Thyroid gland (tissue), 4 donors: ENCODE measurements at regions not wholly inside any gene's neighbourhood (a gene's known extent, or its start where the extent isn't known, plus 50 kb on each side); places are given as distances from the start of the nearest gene placed in this dataset. TPM values are rescaled to one million over a fixed set of nuclear protein-coding genes. Genes with fewer than 3 reads are reported as not detected.

Source experiments
- DNase-seq, 2 donors: peaks; one replicate each; pipeline ENCODE4 v3.0.0-alpha.2; 2019
- H3K27ac ChIP-seq, 3 donors: fragments of 200-600 bp; sonication (generic); 1 replicate in 2 of 3; 2 replicates in 1 of 3; pipeline ENCODE4 v1.5.1; 2016 to 2019; ENCODE audit warnings: mild to moderate bottlenecking in 1 of 3, moderate library complexity in 1 of 3
- H3K27me3 ChIP-seq: fragments of 200-600 bp; sonication (generic); one replicate; pipeline ENCODE4 v1.5.1; 2019
- H3K36me3 ChIP-seq, 2 donors: fragments of 200-600 bp; sonication (generic); one replicate each; pipeline ENCODE4 v1.5.1; 2016 to 2019
- H3K4me1 ChIP-seq, 2 donors: fragments of 200-600 bp; sonication (generic); one replicate each; pipeline ENCODE4 v1.5.1; 2017 to 2019
- H3K4me3 ChIP-seq, 3 donors: fragments of 200-600 bp; sonication (generic); replicated peaks in 1 of 3; 1 replicate in 2 of 3; 2 replicates in 1 of 3; pipeline ENCODE4 v1.5.1; 2016; ENCODE audit warnings: mild to moderate bottlenecking in 1 of 3
- H3K9me3 ChIP-seq: fragments of 200-600 bp; sonication (generic); one replicate; pipeline ENCODE4 v1.5.1; 2017
- CTCF ChIP-seq, 6 experiments: fragments of 200-600 bp in 3 of 6; fragments of 450-650 bp in 3 of 6; sonication (generic) in 3 of 6; IDR thresholded peaks; one replicate each; pipeline ENCODE4 v1.5.1; 2016 to 2019; ENCODE audit warnings: antibody characterized with exemption in 6 of 6, mild to moderate bottlenecking in 2 of 6, inconsistent platforms in 1 of 6, moderate library complexity in 1 of 6
- POLR2A ChIP-seq, 2 donors: fragments of 450-650 bp; IDR thresholded peaks; one replicate each; pipeline ENCODE4 v1.6.1; 2017; ENCODE audit warnings: antibody characterized with exemption in 2 of 2, mild to moderate bottlenecking in 2 of 2, moderate library complexity in 1 of 2
- WGBS, 2 donors: methylation state at CpG; one replicate each; pipeline ENCODE4 v1.1.5; 2017; 5-methylcytosine and 5-hydroxymethylcytosine counted together
- intact Hi-C: fragments of 100-400 bp; cut with DNase I; formaldehyde crosslinking; loops from one replicate; pipeline ENCODE4 v1.15.1; 2023
- small RNA-seq: library from RNA; depleted of rRNA; stranded (forward); fragments of <200 nt; gene quantifications from one replicate; pipeline ENCODE3, GENCODE V24; 2016

GRCh38 chr3:130266817-130267216, 78.7 kb upstream of the COL6A5 start:
- TF ChIP-seq CTCF (IDR thresholded peaks at IDR 0.05) (no peak), POLR2A (IDR thresholded peaks at IDR 0.05) (no peak)
- intact Hi-C loops = no loop called here
- Histone ChIP-seq H3K27ac (no peak overlapping the region), H3K4me1 (no peaks in the 10 kb centered on the region), H3K9me3 (no peaks in the 10 kb centered on the region), H3K27me3 (no peaks in the 10 kb centered on the region), H3K4me3 (no peak overlapping the region), H3K36me3 (no peaks in the 10 kb centered on the region)
- no peak for DNase-seq

DNA sequence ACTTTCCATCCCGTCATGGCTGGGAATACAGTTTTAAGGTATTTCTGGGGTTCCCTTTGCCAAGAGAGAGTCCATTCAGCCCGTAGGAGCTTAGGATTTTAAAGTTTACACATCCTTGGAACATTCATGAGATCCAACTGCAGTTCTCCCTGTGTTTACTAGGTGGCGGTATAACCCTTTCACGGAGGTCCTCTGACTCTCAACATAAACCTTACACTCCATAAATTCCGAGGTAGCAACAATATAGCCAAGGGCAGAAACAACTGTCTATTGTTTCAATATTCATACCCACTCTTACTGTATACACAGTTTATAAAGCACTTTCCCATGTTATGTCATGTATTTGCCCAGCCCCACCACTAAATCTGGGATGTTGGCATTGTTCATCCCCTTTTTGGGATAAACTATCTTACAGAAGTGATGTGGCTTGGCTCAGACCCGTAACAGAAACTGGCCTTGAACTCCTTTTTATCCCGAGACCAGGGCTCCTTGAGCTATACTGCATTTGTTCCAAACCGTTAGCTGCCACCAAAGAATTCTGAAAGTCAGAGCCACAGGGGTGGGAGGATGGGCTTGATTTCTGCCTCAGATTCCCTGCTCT, 69.2 kb upstream of the COL6A5 start:
- Histone ChIP-seq H3K27ac (no peak overlapping the region), H3K4me1 (no peaks in the 10 kb centered on the region), H3K27me3 (no peaks in the 10 kb centered on the region), H3K36me3 (no peaks in the 10 kb centered on the region), H3K9me3 (no peaks in the 10 kb centered on the region), H3K4me3 (no peak overlapping the region)
- intact Hi-C loops = no loop called here
- WGBS, 2 donors = 16 to 17% methylated on average over 8 of the region's 8 CpGs
- TF ChIP-seq POLR2A (IDR thresholded peaks at IDR 0.05) (no peak), CTCF (IDR thresholded peaks at IDR 0.05) (peak; percentile 45 to 83 (median 72))
- peak in 1 of 2 donors; percentile 5 for DNase-seq

DNA sequence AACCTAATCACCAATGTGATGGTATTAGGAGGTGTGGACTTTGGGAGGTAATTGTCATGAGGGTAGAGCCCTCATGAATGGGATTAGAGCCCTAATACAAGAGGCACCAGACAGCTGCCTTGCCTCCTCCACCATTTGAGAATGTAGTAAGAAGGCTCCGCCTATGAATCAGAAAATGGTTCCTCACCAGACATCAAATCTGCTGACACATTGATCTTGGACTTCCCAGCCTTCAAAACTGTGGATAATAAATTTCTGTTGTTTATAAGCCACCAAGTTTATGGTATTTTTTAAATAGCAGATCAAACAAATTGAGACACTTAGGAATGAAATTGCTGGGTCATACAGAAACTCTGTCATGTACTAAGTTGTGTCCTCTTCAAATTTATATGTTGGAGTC, 56.8 kb upstream of the COL6A5 start:
- no peak for DNase-seq
- Histone ChIP-seq H3K27me3 (no peaks in the 10 kb centered on the region), H3K4me1 (no peaks in the 10 kb centered on the region), H3K27ac (no peak overlapping the region), H3K36me3 (no peaks in the 10 kb centered on the region), H3K9me3 (no peaks in the 10 kb centered on the region), H3K4me3 (no peak overlapping the region)
- WGBS, 2 donors = 96 to 100% methylated on average over 1 of the region's 1 CpG
- TF ChIP-seq CTCF (IDR thresholded peaks at IDR 0.05) = no peak
- TF ChIP-seq POLR2A (IDR thresholded peaks at IDR 0.05) = no peak
- intact Hi-C loops = no loop called here

DNA sequence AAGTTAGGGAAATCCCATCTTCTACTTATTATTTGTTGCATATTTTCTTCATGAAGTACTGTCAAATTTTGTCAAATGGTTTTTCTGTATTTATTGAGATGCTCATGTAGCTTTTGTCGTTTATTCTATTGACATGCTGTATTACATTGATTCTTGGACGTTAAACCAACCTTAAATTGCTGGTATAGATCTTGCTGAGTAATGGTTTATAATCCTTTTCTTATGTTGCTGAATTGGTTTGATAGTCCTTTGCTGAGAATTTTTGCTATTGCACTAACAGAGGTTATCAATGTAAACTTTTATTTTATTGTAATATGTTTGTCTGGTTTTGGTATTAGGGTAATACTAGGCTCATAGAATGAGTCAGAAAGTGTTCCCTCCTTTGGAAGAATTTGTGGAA, 54.3 kb upstream of the COL6A5 start:
- Histone ChIP-seq H3K9me3 (no peaks in the 10 kb centered on the region), H3K4me3 (no peak overlapping the region), H3K36me3 (no peaks in the 10 kb centered on the region), H3K27ac (no peak overlapping the region), H3K27me3 (no peaks in the 10 kb centered on the region), H3K4me1 (no peaks in the 10 kb centered on the region)
- WGBS, 2 donors = 85 to 94% methylated on average over 2 of the region's 2 CpGs
- intact Hi-C loops = no loop called here
- DNase-seq = no peak
- no peak for TF ChIP-seq POLR2A (IDR thresholded peaks at IDR 0.05)
- no peak for TF ChIP-seq CTCF (IDR thresholded peaks at IDR 0.05)

DNA sequence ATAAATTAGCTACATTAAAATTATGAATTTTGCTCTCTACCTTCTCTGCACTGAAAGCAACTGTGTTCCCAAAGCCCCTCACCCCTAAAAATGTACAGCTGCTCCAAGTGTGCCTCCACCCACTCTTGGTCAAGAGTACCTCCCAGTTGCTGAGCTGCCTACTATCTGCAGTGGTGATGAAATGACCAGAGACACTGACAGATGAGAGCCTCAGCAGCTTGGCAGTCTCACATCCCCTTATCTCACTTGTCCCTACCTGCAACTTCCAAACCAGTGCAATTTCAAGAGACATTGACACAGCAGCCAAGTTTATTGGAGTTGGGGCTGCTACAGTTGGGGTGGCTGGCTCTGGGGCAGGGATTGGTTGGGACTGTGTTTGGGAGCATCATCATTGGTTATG, 52.2 kb upstream of the COL6A5 start:
- H3K27me3 ChIP-seq = no peaks in the 10 kb centered on the region
- H3K4me1 ChIP-seq = no peaks in the 10 kb centered on the region
- no peak overlapping the region for H3K27ac ChIP-seq
- no peaks in the 10 kb centered on the region for H3K36me3 ChIP-seq
- intact Hi-C loops = no loop called here
- TF ChIP-seq CTCF (IDR thresholded peaks at IDR 0.05) (no peak), POLR2A (IDR thresholded peaks at IDR 0.05) (no peak)
- H3K9me3 ChIP-seq = no peaks in the 10 kb centered on the region
- DNase-seq = no peak
- no peak overlapping the region for H3K4me3 ChIP-seq

Small RNA genes lying in the stretch of these regions (small RNA-seq; reads per million reads assigned to genes)
- gene ENPP7P3 (not detected), gene SNRPCP8 (not detected)
